ENCODE measurements at regions not wholly inside any gene's neighbourhood (a gene's known extent, or its start where the extent isn't known, plus 50 kb on each side); places are given as distances from the start of the nearest gene placed in this dataset.

GRCh38 chr3:94937980-94938379 lies 875.1 kb downstream of the NSUN3 start:
- TF ChIP-seq TAF1 (IDR thresholded peaks at IDR 0.05; ENCODE audit: low read depth) = no peak
- TF ChIP-seq, protein P1, sequence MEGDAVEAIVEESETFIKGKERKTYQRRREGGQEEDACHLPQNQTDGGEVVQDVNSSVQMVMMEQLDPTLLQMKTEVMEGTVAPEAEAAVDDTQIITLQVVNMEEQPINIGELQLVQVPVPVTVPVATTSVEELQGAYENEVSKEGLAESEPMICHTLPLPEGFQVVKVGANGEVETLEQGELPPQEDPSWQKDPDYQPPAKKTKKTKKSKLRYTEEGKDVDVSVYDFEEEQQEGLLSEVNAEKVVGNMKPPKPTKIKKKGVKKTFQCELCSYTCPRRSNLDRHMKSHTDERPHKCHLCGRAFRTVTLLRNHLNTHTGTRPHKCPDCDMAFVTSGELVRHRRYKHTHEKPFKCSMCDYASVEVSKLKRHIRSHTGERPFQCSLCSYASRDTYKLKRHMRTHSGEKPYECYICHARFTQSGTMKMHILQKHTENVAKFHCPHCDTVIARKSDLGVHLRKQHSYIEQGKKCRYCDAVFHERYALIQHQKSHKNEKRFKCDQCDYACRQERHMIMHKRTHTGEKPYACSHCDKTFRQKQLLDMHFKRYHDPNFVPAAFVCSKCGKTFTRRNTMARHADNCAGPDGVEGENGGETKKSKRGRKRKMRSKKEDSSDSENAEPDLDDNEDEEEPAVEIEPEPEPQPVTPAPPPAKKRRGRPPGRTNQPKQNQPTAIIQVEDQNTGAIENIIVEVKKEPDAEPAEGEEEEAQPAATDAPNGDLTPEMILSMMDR (IDR thresholded peaks at IDR 0.05; ENCODE audit: poor library complexity, severe bottlenecking) = no peak
